ENCODE measurements at regions not wholly inside any gene's neighbourhood (a gene's known extent, or its start where the extent isn't known, plus 50 kb on each side); places are given as distances from the start of the nearest gene placed in this dataset.
"Not testable (repeated sequence)": the region's sequence is repeated elsewhere in the genome, so short reads cannot be mapped to it uniquely, and the experiment has no call there.

DNA sequence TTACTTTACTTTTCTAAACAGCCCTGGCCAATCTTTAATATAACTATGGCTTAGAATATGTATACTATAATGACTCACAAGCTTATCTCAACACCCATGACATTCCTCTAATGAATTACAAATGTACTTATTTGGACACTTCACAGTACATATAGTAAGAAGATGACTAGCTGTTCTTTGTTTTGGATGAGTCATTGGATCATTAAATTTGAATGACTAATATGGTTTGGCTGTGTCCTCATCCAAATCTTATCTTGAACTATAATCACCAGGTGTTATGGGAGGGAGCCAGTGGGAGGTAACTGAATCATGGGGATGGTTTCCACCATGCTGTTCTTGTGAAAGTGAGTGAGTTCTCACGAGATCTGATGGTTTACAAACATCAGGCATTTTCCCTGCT is 807.5 kb upstream of the SORCS1 start:
- H3K4me3 ChIP-seq (ENCODE audit: low read depth, low read length): no peak overlapping the region
- H3K36me3 ChIP-seq: no peaks in the 10 kb centered on the region
- H3K27me3 ChIP-seq: no peaks in the 10 kb centered on the region
- H3K4me1 ChIP-seq: no peaks in the 10 kb centered on the region
- TF ChIP-seq, protein P1, sequence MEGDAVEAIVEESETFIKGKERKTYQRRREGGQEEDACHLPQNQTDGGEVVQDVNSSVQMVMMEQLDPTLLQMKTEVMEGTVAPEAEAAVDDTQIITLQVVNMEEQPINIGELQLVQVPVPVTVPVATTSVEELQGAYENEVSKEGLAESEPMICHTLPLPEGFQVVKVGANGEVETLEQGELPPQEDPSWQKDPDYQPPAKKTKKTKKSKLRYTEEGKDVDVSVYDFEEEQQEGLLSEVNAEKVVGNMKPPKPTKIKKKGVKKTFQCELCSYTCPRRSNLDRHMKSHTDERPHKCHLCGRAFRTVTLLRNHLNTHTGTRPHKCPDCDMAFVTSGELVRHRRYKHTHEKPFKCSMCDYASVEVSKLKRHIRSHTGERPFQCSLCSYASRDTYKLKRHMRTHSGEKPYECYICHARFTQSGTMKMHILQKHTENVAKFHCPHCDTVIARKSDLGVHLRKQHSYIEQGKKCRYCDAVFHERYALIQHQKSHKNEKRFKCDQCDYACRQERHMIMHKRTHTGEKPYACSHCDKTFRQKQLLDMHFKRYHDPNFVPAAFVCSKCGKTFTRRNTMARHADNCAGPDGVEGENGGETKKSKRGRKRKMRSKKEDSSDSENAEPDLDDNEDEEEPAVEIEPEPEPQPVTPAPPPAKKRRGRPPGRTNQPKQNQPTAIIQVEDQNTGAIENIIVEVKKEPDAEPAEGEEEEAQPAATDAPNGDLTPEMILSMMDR (IDR thresholded peaks at IDR 0.05; ENCODE audit: low read depth, low read length): no peak
- no peaks in the 10 kb centered on the region for H3K9me3 ChIP-seq
- no peak for DNase-seq

DNA sequence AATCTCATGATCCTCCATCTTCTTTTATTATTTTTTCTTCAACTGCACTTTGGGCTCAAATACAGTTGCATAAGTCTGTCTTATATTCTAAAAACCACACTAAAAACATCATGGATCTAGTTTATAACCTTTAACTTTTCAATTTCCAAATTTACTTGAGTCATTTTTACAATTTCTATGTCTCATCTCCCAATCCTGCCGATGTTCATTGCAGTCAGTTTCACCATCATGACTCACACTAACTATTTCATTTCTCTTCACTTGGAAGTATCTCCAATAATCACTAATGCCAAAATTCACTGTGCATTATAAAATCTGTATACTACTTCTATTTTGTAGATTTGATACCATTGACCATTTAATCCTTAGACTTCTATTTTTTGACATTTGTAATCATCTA is 806.9 kb upstream of the SORCS1 start:
- Histone ChIP-seq H3K36me3 (no peaks in the 10 kb centered on the region), H3K4me1 (no peaks in the 10 kb centered on the region), H3K4me3 (ENCODE audit: low read depth, low read length) (no peak overlapping the region), H3K9me3 (no peaks in the 10 kb centered on the region), H3K27me3 (no peaks in the 10 kb centered on the region)
- TF ChIP-seq, protein P1 (IDR thresholded peaks at IDR 0.05; ENCODE audit: low read depth, low read length): no peak
- DNase-seq: no peak

DNA sequence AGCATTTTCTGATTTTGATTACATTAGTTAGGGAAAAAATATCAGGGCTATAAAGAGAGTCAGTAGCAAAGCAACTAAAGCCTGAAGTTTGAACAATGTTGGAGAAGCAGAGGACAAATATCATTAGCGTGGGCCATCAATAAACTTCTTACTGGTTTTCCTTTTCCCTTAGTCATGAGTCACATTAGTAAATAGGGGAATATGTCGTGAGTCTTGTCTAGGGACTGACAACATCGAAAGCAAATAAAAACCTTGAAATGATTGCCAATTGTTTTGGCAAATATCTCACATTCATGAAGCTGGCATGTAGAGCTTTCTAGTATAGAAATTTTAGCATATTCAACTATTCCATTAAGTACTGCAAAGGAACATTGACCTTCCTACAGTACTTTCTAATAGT is 806.0 kb upstream of the SORCS1 start:
- DNase-seq: no peak
- no peaks in the 10 kb centered on the region for H3K27me3 ChIP-seq
- H3K36me3 ChIP-seq: no peaks in the 10 kb centered on the region
- H3K9me3 ChIP-seq: no peaks in the 10 kb centered on the region
- no peak overlapping the region for H3K4me3 ChIP-seq (ENCODE audit: low read depth, low read length)
- TF ChIP-seq, protein P1 (IDR thresholded peaks at IDR 0.05; ENCODE audit: low read depth, low read length): no peak
- H3K4me1 ChIP-seq: no peaks in the 10 kb centered on the region

- no peaks in the 10 kb centered on the region for H3K36me3 ChIP-seq
- H3K4me3 ChIP-seq (ENCODE audit: low read depth, low read length): no peak overlapping the region
- no peaks in the 10 kb centered on the region for H3K4me1 ChIP-seq
- no peaks in the 10 kb centered on the region for H3K9me3 ChIP-seq
- H3K27me3 ChIP-seq: no peaks in the 10 kb centered on the region
- TF ChIP-seq, protein P1 (IDR thresholded peaks at IDR 0.05; ENCODE audit: low read depth, low read length): no peak
- no peak for DNase-seq
Measured at GRCh38 chr10:107969936-107970335, 805.4 kb upstream of the SORCS1 start.

DNA sequence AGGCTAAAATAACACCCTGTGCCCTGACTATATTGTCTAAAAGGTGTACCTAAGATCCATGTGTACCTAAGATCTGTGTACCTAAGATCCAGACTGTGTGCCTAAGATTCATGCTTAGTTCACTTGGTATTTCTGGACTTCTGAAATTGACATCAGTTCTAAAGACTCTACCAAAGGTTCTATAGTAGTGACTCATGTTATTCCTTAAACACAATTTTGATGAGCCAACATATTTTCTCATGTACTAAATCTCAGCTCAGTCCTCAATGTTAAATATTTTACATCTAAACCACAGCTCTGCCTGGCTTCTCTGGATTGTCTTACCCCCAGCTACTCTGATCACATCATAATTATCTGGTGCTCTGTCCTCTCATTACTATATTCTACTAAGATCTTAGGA is 802.3 kb upstream of the SORCS1 start:
- H3K4me1 ChIP-seq: no peaks in the 10 kb centered on the region
- TF ChIP-seq, protein P1 (IDR thresholded peaks at IDR 0.05; ENCODE audit: low read depth, low read length): no peak

DNA sequence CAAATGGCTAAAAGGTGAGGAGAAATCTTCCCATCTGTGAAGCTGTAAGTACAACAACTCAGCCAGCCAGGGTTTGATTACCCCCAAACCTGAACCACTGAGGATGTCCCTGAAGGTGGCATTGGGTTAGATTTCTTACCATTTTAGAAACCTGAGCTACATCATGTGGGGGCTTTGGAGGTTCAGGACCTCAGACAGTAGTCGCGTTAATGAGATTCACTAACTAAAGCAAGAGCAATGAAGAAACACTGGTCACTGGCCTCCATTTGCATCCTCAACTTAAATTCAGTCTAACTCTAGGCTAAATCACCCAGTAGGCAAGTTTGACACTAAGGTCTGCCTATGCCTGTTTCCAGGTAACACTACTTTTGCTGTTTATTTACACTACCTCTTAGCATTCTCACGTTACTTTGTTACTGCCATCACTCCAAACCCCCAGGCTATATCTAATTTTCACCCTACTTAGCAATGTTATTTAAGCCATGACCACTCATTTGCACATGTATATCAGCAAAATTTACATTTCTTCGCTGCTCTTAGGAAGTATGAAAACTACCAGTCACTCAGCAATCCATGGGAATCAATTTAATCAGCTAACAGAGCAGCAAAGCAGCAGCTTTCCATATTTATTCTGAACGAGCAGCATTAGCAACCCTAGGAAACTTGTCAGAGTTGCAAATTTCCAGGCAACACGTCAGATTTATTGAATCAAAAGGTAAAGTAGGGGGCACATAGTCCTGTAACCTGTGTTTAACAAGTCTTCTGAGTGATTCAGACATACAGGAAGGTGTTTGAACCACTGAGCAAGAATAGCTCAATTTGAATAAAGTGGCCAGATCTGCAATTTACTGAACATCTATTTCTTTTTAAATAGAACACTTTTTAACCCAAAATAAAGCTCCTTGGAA is 788.4 kb upstream of the SORCS1 start:
- no peaks in the 10 kb centered on the region for H3K36me3 ChIP-seq
- H3K4me3 ChIP-seq (ENCODE audit: low read depth, low read length): no peak overlapping the region
- H3K27me3 ChIP-seq: no peaks in the 10 kb centered on the region
- H3K9me3 ChIP-seq: no peaks in the 10 kb centered on the region
- TF ChIP-seq, protein P1 (IDR thresholded peaks at IDR 0.05; ENCODE audit: low read depth, low read length): no peak
- no peaks in the 10 kb centered on the region for H3K4me1 ChIP-seq
- no peak for DNase-seq

More for the DNA sequence above, 802.3 kb upstream of the SORCS1 start:
- DNase-seq: no peak
- no peaks in the 10 kb centered on the region for H3K9me3 ChIP-seq
- H3K27me3 ChIP-seq: no peaks in the 10 kb centered on the region
- H3K4me3 ChIP-seq (ENCODE audit: low read depth, low read length): no peak overlapping the region
- H3K36me3 ChIP-seq: no peaks in the 10 kb centered on the region

GRCh38 chr10:107950411-107951062 is 786.0 kb upstream of the SORCS1 start:
- not testable (repeated sequence) for H3K36me3 ChIP-seq; H3K4me1 ChIP-seq; H3K4me3 ChIP-seq (ENCODE audit: low read depth, low read length); DNase-seq; H3K9me3 ChIP-seq; H3K27me3 ChIP-seq
